Fibroblast of gingiva (primary cell): ENCODE measurements at regions not wholly inside any gene's neighbourhood (a gene's known extent, or its start where the extent isn't known, plus 50 kb on each side); places are given as distances from the start of the nearest gene placed in this dataset.

Source experiments
- DNase-seq: peaks from one replicate; pipeline ENCODE4 v3.0.0-alpha.2; 2011; ENCODE audit warnings: low read depth

DNA sequence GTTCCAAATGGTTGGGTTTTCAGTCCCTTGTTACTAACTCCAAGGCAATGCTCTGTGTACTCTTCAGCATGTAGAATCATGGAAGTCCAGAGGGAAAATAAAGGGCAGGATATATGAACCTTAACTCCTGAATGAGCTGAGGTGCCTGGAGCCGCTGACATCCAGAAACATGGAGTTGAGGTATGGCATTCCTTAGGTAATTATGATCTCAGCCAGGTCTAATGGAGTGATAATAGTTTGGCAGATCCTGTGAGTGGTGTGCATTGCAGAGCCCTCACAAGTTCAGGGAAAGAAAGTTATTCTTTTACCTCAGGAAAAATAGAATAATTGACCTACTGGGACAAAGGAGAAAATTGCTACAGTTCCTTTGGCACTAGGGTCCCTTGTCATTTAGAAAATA is 369.1 kb downstream of the ZNF608 start:
- no peak for DNase-seq

GRCh38 chr5:124373883-124374282 is 372.6 kb downstream of the ZNF608 start:
- DNase-seq: no peak

DNA sequence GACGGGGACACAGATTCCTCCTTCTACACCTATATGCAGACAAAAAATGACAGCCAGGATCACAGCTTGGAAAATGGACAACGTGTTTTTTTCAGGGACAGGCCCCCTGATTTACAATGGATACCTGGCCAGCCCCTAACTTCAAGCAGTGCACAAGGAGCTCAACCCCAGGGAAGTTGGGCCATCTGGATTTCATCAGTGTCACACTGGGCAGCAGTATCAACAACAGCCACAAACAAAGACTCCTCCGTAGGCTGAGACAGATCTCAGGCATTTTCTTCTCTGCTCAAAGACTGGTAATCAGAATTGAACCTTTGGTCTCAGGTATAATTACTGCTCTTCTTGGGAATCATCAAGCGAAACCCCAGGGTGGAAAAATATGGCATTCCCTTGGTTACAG is 374.0 kb downstream of the ZNF608 start:
- peak; percentile 25 for DNase-seq

GRCh38 chr5:124371111-124371706 is 375.2 kb downstream of the ZNF608 start:
- DNase-seq: peak; percentile 75

- peak; percentile 49 for DNase-seq
Measured at GRCh38 chr5:124370601-124371000, 375.8 kb downstream of the ZNF608 start.

DNA sequence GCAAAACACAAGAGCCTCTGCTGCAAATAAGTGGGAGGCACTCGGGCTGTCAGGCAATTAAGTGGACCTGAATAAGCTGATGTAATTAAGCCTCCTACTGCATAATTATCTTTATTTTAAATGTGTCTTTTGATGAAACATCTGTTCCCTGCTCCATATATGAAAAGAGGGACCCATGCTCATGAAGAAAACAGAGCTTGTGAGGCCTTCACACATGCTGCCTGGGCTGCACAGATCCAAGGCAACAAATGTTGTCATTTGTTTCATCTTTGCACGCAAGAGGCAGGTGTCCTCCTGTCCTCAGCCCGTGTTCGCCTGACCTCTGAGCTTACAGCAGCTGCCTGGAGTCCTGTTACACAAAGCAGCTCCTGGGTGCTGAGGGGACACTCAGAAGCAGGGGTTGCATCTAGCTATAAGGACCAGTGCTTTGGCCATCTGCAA is 381.1 kb downstream of the ZNF608 start:
- DNase-seq: no peak

DNA sequence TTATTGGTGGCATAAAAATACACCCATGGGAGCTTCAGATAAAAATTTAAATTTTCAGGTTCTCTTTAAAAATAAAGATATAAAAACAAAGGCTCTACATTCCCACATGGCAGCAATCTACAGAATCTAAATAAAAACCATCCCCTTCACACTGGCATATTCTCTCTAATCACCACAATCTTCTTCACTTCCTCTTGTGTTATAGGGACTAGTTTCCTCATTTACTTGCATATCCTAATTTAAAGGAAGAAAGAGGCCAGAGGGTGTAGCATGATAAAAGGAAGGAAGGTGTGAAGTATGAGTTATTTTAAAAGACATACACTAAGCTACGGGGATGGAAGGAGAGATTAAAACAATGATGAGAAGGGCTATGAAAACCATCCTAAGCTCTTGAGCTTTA is 390.5 kb downstream of the ZNF608 start:
- no peak for DNase-seq

GRCh38 chr5:124353016-124353415 is 393.4 kb downstream of the ZNF608 start:
- no peak for DNase-seq

GRCh38 chr5:124352312-124352711 is 394.1 kb downstream of the ZNF608 start:
- DNase-seq: no peak

DNA sequence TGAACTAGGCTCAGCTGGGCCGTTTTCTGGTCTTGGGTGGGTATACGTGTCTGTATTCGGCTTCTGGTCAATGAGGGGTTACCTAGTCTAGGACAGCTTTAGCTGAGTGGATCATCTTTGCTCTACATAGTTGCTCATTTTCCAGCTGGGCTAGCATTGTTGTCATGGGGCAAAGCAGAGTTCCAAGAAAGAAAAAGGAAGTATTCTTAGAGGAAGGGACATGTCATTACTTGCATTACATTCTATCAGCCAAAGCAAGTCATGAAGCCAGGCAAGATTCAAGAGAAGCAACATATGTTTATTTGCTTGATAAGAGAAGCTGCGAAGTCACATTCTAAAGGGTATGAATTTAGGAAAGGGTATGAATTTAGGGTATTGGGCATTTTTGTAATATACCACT is 396.5 kb downstream of the ZNF608 start:
- DNase-seq: no peak

- peak; percentile 71 for DNase-seq
Measured at GRCh38 chr5:124343451-124343867, 403.0 kb downstream of the ZNF608 start.

DNA sequence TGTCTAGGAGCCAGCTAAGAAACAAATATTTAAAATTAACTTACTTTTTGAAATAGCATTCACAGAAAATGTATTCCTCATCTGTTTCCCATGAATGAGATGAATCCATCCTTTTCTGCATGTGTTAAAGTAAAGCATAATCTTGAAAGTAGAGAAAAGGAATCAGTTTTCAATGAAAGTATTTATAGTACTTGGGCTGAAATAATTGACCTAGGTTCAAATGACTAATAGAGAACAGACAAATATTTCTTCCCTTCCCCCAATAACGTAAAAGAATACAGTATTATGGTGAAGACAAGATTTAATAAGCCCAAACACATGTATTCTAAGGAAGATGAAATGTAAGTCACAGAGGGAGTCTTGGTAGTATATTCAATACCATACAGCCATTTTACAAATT is 403.5 kb downstream of the ZNF608 start:
- peak; percentile 11 for DNase-seq

- DNase-seq: peak; percentile 7
Measured at GRCh38 chr5:124342584-124342983, 403.9 kb downstream of the ZNF608 start.

GRCh38 chr5:124342027-124342471 is 404.4 kb downstream of the ZNF608 start:
- DNase-seq: peak; percentile 90

GRCh38 chr5:124341066-124341858 is 405.2 kb downstream of the ZNF608 start:
- no peak for DNase-seq

GRCh38 chr5:124337996-124338395 is 408.4 kb downstream of the ZNF608 start:
- no peak for DNase-seq

- no peak for DNase-seq
Measured at GRCh38 chr5:124333298-124333979, 413.0 kb downstream of the ZNF608 start.

DNA sequence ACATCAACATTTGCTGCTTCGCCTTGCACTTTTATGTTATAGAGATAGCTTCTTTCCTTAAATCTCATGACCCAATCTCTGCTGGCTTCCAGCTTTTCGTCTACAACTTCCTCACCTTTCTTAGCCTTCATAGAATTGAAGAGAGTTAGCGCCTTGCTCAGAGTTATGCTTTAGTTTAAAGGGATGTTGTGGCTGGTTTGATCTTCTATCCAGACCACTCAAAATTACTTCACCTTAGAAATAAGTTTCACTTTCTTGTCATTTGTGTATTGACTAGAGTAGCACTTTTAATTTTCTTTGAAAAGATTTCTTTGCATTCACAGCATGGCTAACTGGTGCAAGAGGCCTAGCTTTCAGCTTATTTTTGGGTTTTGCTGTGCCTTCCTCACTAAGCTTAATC is 414.2 kb downstream of the ZNF608 start:
- no peak for DNase-seq

DNA sequence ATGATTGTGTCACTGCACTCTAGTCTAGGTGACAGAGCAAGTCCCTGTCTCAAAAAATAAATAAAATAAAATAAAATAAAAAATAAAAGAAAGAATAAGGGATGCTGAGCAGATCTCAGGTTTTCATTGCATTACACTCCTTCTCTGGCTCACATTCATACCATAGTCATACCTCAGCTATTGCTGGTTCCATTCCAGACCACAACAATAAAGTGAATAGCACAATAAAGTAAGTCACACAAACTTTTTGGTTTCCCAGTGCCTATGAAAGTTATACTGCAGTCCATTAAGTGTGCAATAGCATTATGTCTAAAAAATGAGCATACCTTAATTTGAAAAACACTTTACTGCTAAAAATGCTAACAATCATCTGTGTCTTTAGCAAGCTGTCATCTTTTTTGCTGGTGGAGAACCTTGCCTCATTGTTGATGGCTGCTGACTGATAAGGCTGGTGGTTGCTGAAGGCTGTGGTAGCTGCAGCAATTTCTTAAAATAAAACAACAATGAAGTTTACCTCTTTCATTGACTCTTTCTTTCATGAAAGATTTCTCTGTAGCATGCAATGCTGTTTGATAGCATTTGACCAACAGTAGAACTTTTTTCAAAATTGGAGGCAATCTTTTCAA is 415.7 kb downstream of the ZNF608 start:
- no peak for DNase-seq

- no peak for DNase-seq
Measured at GRCh38 chr5:124328201-124328600, 418.2 kb downstream of the ZNF608 start.

GRCh38 chr5:124318661-124319060 is 427.8 kb downstream of the ZNF608 start:
- no peak for DNase-seq

- DNase-seq: no peak
Measured at GRCh38 chr5:124317451-124317850, 429.0 kb downstream of the ZNF608 start.
